A549 (cell line): ENCODE measurements at regions not wholly inside any gene's neighbourhood (a gene's known extent, or its start where the extent isn't known, plus 50 kb on each side); places are given as distances from the start of the nearest gene placed in this dataset.

Experiments
- RAD21 ChIP-seq, 2 experiments: fragments of >200 bp in 1 of 2; sonication (Bioruptor Twin) in 1 of 2; formaldehyde crosslinking in 1 of 2; IDR thresholded peaks in 1 of 2; conservative IDR thresholded peaks in 1 of 2; 2 replicates in 1 of 2; 3 replicates in 1 of 2; pipeline ENCODE4 v1.6.1; 2012 to 2018; ENCODE audit warnings: inconsistent platforms in 1 of 2
- TF ChIP-seq, protein P1 (sequence below): fragments of 200-600 bp; sonication (generic); IDR thresholded peaks from 2 replicates; pipeline ENCODE4 v1.6.1; 2016; ENCODE audit warnings: antibody characterized with exemption, mild to moderate bottlenecking, moderate library complexity

DNA sequence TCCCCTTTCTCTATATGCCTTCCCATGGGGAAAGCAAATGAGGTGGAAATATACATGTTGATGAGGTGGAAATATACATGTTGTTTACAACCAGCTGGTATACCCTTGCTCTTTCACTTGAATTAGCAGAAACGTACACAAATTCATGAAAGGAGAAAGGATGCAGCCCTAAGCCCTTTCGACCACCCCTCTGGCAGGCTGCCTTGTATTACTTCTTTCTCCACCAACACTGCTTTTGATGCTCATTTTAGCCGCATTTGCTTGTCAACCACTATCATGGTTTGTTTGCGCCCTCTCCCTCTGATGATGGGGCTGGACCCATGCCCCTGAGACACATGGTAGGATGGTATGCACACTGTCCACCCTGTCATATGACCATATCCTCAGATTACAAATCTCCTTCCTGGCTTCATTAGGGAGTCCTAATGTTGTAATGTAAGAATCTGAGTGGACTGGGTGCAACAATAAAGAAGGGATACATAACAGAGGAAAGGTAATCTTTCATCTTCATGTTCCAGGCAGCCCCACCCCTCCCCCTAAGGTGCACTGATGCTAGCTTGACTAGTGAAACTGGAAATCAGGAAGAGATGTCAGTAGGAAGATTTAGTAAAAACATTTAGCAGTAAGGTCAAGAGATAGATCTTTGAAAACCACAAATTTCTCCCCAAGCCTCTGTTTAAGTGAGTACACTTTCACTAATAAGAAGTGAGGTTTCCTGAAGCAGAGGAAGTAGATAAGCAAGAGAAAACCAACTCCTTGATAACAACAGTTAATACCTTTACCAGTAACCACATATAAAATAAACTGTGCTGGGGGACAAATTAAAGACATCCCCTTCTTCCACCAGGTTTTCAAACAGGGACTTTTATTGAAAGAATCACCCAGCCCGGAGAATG is 536.8 kb upstream of the NRP1 start:
- no peak for TF ChIP-seq RAD21 (conservative IDR thresholded peaks at IDR 0.05 in 1 of 2, IDR thresholded peaks at IDR 0.05 in 1 of 2)
- TF ChIP-seq, protein P1, sequence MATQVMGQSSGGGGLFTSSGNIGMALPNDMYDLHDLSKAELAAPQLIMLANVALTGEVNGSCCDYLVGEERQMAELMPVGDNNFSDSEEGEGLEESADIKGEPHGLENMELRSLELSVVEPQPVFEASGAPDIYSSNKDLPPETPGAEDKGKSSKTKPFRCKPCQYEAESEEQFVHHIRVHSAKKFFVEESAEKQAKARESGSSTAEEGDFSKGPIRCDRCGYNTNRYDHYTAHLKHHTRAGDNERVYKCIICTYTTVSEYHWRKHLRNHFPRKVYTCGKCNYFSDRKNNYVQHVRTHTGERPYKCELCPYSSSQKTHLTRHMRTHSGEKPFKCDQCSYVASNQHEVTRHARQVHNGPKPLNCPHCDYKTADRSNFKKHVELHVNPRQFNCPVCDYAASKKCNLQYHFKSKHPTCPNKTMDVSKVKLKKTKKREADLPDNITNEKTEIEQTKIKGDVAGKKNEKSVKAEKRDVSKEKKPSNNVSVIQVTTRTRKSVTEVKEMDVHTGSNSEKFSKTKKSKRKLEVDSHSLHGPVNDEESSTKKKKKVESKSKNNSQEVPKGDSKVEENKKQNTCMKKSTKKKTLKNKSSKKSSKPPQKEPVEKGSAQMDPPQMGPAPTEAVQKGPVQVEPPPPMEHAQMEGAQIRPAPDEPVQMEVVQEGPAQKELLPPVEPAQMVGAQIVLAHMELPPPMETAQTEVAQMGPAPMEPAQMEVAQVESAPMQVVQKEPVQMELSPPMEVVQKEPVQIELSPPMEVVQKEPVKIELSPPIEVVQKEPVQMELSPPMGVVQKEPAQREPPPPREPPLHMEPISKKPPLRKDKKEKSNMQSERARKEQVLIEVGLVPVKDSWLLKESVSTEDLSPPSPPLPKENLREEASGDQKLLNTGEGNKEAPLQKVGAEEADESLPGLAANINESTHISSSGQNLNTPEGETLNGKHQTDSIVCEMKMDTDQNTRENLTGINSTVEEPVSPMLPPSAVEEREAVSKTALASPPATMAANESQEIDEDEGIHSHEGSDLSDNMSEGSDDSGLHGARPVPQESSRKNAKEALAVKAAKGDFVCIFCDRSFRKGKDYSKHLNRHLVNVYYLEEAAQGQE = no peak
